ENCODE measurements at regions not wholly inside any gene's neighbourhood (a gene's known extent, or its start where the extent isn't known, plus 50 kb on each side); places are given as distances from the start of the nearest gene placed in this dataset.

GRCh38 chr5:82332886-82333615 is 54.9 kb upstream of the RPS23 start:
- TF ChIP-seq, protein P1, sequence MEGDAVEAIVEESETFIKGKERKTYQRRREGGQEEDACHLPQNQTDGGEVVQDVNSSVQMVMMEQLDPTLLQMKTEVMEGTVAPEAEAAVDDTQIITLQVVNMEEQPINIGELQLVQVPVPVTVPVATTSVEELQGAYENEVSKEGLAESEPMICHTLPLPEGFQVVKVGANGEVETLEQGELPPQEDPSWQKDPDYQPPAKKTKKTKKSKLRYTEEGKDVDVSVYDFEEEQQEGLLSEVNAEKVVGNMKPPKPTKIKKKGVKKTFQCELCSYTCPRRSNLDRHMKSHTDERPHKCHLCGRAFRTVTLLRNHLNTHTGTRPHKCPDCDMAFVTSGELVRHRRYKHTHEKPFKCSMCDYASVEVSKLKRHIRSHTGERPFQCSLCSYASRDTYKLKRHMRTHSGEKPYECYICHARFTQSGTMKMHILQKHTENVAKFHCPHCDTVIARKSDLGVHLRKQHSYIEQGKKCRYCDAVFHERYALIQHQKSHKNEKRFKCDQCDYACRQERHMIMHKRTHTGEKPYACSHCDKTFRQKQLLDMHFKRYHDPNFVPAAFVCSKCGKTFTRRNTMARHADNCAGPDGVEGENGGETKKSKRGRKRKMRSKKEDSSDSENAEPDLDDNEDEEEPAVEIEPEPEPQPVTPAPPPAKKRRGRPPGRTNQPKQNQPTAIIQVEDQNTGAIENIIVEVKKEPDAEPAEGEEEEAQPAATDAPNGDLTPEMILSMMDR (IDR thresholded peaks at IDR 0.05) = no peak
- TF ChIP-seq POLR2AphosphoS5 (IDR thresholded peaks at IDR 0.05) (no peak), POLR2A (IDR thresholded peaks at IDR 0.05) (no peak)

Data from transverse colon (tissue), 4 donors.